Breast epithelium (tissue), 3 donors: ENCODE measurements at regions not wholly inside any gene's neighbourhood (a gene's known extent, or its start where the extent isn't known, plus 50 kb on each side); places are given as distances from the start of the nearest gene placed in this dataset.

Source experiments
- CTCF ChIP-seq, 3 donors: fragments of 450-650 bp; IDR thresholded peaks; one replicate each; pipeline ENCODE4 v1.5.1; 2016 to 2017; ENCODE audit warnings: antibody characterized with exemption in 3 of 3, mild to moderate bottlenecking in 3 of 3, moderate library complexity in 3 of 3
- POLR2A ChIP-seq: fragments of 450-650 bp; IDR thresholded peaks from one replicate; pipeline ENCODE4 v1.6.1; 2016; ENCODE audit warnings: antibody characterized with exemption, mild to moderate bottlenecking, moderate library complexity

GRCh38 chr5:56761151-56761885 lies 54.0 kb upstream of the MAP3K1 start:
- TF ChIP-seq CTCF (IDR thresholded peaks at IDR 0.05) (no peak), POLR2A (no peak)
